ENCODE measurements at regions not wholly inside any gene's neighbourhood (a gene's known extent, or its start where the extent isn't known, plus 50 kb on each side); places are given as distances from the start of the nearest gene placed in this dataset.

GRCh38 chr5:108625654-108626053, 122.0 kb upstream of the FER start:
- no peak for ATAC-seq
- no peaks in the 10 kb centered on the region for H3K9me3 ChIP-seq (ENCODE audit: control insufficient read depth in 1 of 2, insufficient read depth in 1 of 2, low read depth in 1 of 2, low read length in 2 of 2)
- TF ChIP-seq MAX (IDR thresholded peaks at IDR 0.05) (no peak), FOSL1 (IDR thresholded peaks at IDR 0.05; ENCODE audit: low read depth) (no peak), ZBTB33 (IDR thresholded peaks at IDR 0.05; ENCODE audit: extremely low read depth, insufficient replicate concordance, low read length) (no peak), ELF1 (IDR thresholded peaks at IDR 0.05; ENCODE audit: borderline replicate concordance, low read depth) (no peak), SRF (IDR thresholded peaks at IDR 0.05; ENCODE audit: low read depth) (no peak), JUND (IDR thresholded peaks at IDR 0.05) (no peak), POLR2AphosphoS5 (IDR thresholded peaks at IDR 0.05; ENCODE audit: low read depth, low read length) (no peak), POLR2A (IDR thresholded peaks at IDR 0.05; ENCODE audit: borderline replicate concordance, extremely low read depth, insufficient read depth, insufficient read length) (no peak)

GRCh38 chr5:108623826-108624225, 123.9 kb upstream of the FER start:
- BruUV-seq (replicated peaks) = no TSS peak
- POLR2A ChIA-PET = no interaction called here
- no peaks in the 10 kb centered on the region for H3K9me3 ChIP-seq (ENCODE audit: control insufficient read depth in 1 of 2, insufficient read depth in 1 of 2, low read depth in 1 of 2, low read length in 2 of 2)
- TF ChIP-seq ZFX (IDR thresholded peaks at IDR 0.05) (no peak), YY1 (IDR thresholded peaks at IDR 0.05; ENCODE audit: extremely low read depth, insufficient replicate concordance, low read depth, low read length) (no peak), POLR2A (IDR thresholded peaks at IDR 0.05; ENCODE audit: borderline replicate concordance, extremely low read depth, insufficient read depth, insufficient read length) (no peak), SRF (IDR thresholded peaks at IDR 0.05; ENCODE audit: low read depth) (no peak), TCF7L2 (IDR thresholded peaks at IDR 0.05; ENCODE audit: borderline replicate concordance, extremely low read depth, insufficient read depth, insufficient read length) (no peak), MAX (IDR thresholded peaks at IDR 0.05) (no peak), EZH2phosphoT487 (IDR thresholded peaks at IDR 0.05; ENCODE audit: borderline replicate concordance) (no peak), FOSL1 (IDR thresholded peaks at IDR 0.05; ENCODE audit: low read depth) (no peak), ZBTB33 (IDR thresholded peaks at IDR 0.05; ENCODE audit: extremely low read depth, insufficient replicate concordance, low read length) (no peak), EGR1 (IDR thresholded peaks at IDR 0.05; ENCODE audit: low read depth) (no peak), SIN3A (IDR thresholded peaks at IDR 0.05; ENCODE audit: low read depth) (no peak)

More at GRCh38 chr5:108625654-108626053, 122.0 kb upstream of the FER start:
- BruUV-seq (replicated peaks) = no TSS peak
- no peak overlapping the region for H2AFZ ChIP-seq (ENCODE audit: low read depth, low read length, poor library complexity, severe bottlenecking)
- intact Hi-C loops (cut with micrococcal nuclease) = no loop called here
- CTCF ChIA-PET = no interaction called here
- no peaks in the 10 kb centered on the region for H3K36me3 ChIP-seq (ENCODE audit: control insufficient read depth in 1 of 2, insufficient read depth in 2 of 2, low read length in 2 of 2)
- H3K79me2 ChIP-seq (ENCODE audit: insufficient read depth, low read length) = no peaks in the 10 kb centered on the region
- RAD21 ChIA-PET (ENCODE audit: low non-redundant PET in 1 of 2, low total read pairs in 2 of 2, uncharacterized antibody in 2 of 2, unreplicated experiment in 2 of 2) = no interaction called here
- H3K4me2 ChIP-seq (ENCODE audit: low read length) = no peak overlapping the region
- no peaks in the 10 kb centered on the region for H3K27me3 ChIP-seq (ENCODE audit: insufficient read depth, low read length)
- POLR2A ChIA-PET = no interaction called here
- no peak for DNase-seq (ENCODE audit: low read depth, low spot score)
- no peak overlapping the region for H3K4me3 ChIP-seq (replicated peaks in 1 of 2; ENCODE audit: low read depth in 1 of 2, low read length in 2 of 2)
- H3K9me2 ChIP-seq (ENCODE audit: insufficient read depth) = no peaks in the 10 kb centered on the region
- H3K4me1 ChIP-seq (ENCODE audit: control insufficient read depth in 1 of 2, insufficient read depth in 2 of 2, low read length in 2 of 2) = no peaks in the 10 kb centered on the region
- H3K9ac ChIP-seq (ENCODE audit: low read length) = no peak overlapping the region
- H4K20me1 ChIP-seq (ENCODE audit: insufficient read depth) = no peaks in the 10 kb centered on the region
- H3K27ac ChIP-seq (ENCODE audit: low read depth, low read length) = no peak overlapping the region

More at GRCh38 chr5:108623826-108624225, 123.9 kb upstream of the FER start:
- H3K36me3 ChIP-seq (ENCODE audit: control insufficient read depth in 1 of 2, insufficient read depth in 2 of 2, low read length in 2 of 2) = no peaks in the 10 kb centered on the region
- no peaks in the 10 kb centered on the region for H3K4me1 ChIP-seq (ENCODE audit: control insufficient read depth in 1 of 2, insufficient read depth in 2 of 2, low read length in 2 of 2)
- DNase-seq (ENCODE audit: low read depth, low spot score) (no peak), ATAC-seq (no peak)
- H2AFZ ChIP-seq (ENCODE audit: low read depth, low read length, poor library complexity, severe bottlenecking) = no peak overlapping the region
- no peak overlapping the region for H3K4me3 ChIP-seq (replicated peaks in 1 of 2; ENCODE audit: low read depth in 1 of 2, low read length in 2 of 2)
- no peaks in the 10 kb centered on the region for H3K9me2 ChIP-seq (ENCODE audit: insufficient read depth)
- no peaks in the 10 kb centered on the region for H4K20me1 ChIP-seq (ENCODE audit: insufficient read depth)
- no peaks in the 10 kb centered on the region for H3K79me2 ChIP-seq (ENCODE audit: insufficient read depth, low read length)
- H3K27ac ChIP-seq (ENCODE audit: low read depth, low read length) = no peak overlapping the region
- no peak overlapping the region for H3K9ac ChIP-seq (ENCODE audit: low read length)
- ChIA-PET RAD21 (ENCODE audit: low non-redundant PET in 1 of 2, low total read pairs in 2 of 2, uncharacterized antibody in 2 of 2, unreplicated experiment in 2 of 2) (no interaction called here), CTCF (no interaction called here)
- no peak overlapping the region for H3K4me2 ChIP-seq (ENCODE audit: low read length)
- H3K27me3 ChIP-seq (ENCODE audit: insufficient read depth, low read length) = no peaks in the 10 kb centered on the region
- intact Hi-C loops (cut with micrococcal nuclease) = no loop called here
